ENCODE measurements at regions not wholly inside any gene's neighbourhood (a gene's known extent, or its start where the extent isn't known, plus 50 kb on each side); places are given as distances from the start of the nearest gene placed in this dataset.
"Not testable (repeated sequence)": the region's sequence is repeated elsewhere in the genome, so short reads cannot be mapped to it uniquely, and the experiment has no call there.

DNA sequence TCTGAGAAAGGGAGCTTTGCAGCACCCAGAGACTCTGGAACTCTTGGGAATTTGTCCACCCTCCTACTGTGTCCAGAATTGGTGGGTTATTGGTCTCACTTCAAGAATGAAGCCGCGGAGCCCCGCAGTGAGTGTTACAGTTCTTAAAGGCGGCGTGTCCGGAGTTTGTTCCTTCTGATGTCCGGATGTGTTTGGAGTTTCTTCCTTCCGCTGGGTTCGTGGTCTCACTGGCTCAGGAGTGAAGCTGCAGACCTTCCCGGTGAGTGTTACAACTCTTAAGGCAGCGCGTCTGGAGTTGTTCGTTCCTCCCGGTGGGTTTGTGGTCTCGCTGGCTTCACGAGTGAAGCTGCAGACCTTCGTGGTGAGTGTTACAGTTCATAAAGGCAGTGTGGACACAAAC is 824.7 kb downstream of the LRRTM4 start:
- H3K27ac Mint-ChIP-seq (ENCODE audit: unreplicated experiment); H3K4me1 Mint-ChIP-seq (ENCODE audit: low read depth, unreplicated experiment); intact Hi-C loops (cut with micrococcal nuclease; ENCODE audit: unreplicated experiment); H3K36me3 Mint-ChIP-seq (ENCODE audit: insufficient read depth, unreplicated experiment); DNase-seq; BruUV-seq (replicated peaks); CTCF ChIA-PET; H3K27me3 Mint-ChIP-seq (ENCODE audit: unreplicated experiment); H3K4me3 Mint-ChIP-seq (ENCODE audit: low read depth, unreplicated experiment): not testable (repeated sequence)
- H3K9me3 Mint-ChIP-seq (ENCODE audit: low read depth, unreplicated experiment), result peaks cover 12% of the 10 kb centered on the region

DNA sequence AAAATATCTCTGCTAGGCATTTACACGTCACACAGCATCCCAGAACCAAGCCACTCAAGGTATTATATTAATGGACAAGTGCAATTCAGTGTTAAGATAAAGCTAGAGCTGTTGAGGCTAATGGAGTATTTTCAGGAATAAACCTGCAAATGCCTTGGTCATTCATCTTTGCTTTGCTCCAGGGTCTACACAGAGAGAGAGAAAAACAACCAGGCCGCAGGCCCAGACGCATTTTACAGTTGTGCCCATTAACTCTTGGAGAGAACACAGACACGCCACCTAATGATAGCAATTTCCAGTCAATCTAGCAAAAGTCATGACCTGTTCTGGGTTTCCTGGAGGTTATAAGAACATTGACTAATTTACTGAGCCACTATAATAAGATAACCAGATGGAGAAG is 829.3 kb downstream of the LRRTM4 start:
- intact Hi-C loops (cut with micrococcal nuclease; ENCODE audit: unreplicated experiment), result no loop called here
- no peaks in the 10 kb centered on the region for H3K27me3 Mint-ChIP-seq (ENCODE audit: unreplicated experiment)
- BruUV-seq (replicated peaks), result no TSS peak
- no peaks in the 10 kb centered on the region for H3K36me3 Mint-ChIP-seq (ENCODE audit: insufficient read depth, unreplicated experiment)
- H3K27ac Mint-ChIP-seq (ENCODE audit: unreplicated experiment), result no peak overlapping the region
- no peaks in the 10 kb centered on the region for H3K4me1 Mint-ChIP-seq (ENCODE audit: low read depth, unreplicated experiment)
- TF ChIP-seq, protein P1, sequence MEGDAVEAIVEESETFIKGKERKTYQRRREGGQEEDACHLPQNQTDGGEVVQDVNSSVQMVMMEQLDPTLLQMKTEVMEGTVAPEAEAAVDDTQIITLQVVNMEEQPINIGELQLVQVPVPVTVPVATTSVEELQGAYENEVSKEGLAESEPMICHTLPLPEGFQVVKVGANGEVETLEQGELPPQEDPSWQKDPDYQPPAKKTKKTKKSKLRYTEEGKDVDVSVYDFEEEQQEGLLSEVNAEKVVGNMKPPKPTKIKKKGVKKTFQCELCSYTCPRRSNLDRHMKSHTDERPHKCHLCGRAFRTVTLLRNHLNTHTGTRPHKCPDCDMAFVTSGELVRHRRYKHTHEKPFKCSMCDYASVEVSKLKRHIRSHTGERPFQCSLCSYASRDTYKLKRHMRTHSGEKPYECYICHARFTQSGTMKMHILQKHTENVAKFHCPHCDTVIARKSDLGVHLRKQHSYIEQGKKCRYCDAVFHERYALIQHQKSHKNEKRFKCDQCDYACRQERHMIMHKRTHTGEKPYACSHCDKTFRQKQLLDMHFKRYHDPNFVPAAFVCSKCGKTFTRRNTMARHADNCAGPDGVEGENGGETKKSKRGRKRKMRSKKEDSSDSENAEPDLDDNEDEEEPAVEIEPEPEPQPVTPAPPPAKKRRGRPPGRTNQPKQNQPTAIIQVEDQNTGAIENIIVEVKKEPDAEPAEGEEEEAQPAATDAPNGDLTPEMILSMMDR (IDR thresholded peaks at IDR 0.05; ENCODE audit: unreplicated experiment), result no peak
- peaks cover 12% of the 10 kb centered on the region for H3K9me3 Mint-ChIP-seq (ENCODE audit: low read depth, unreplicated experiment)
- no peak for DNase-seq
- CTCF ChIA-PET, result no interaction called here
- H3K4me3 Mint-ChIP-seq (ENCODE audit: low read depth, unreplicated experiment), result no peak overlapping the region

DNA sequence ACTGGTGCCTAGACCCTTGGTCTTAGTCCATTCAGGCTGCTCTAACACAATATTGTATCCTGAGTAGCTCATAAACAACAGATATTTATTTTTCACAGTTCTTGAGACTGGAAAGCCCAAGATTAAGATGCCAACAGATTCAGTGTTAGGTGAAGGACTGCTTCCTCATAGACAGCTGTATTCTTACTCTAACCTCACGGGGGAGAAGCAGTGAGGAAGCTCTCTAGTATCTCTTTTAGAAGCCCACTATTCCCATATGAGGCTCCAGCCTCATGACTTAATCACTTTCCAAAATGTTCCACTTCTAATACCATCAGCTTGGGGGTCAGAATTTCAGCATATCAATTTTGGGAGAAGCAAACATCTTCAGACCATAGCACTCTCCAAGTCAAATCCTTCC is 833.4 kb downstream of the LRRTM4 start:
- Mint-ChIP-seq H3K27ac (ENCODE audit: unreplicated experiment) (no peak overlapping the region), H3K9me3 (ENCODE audit: low read depth, unreplicated experiment) (peaks cover 15% of the 10 kb centered on the region), H3K4me3 (ENCODE audit: low read depth, unreplicated experiment) (no peak overlapping the region), H3K36me3 (ENCODE audit: insufficient read depth, unreplicated experiment) (no peaks in the 10 kb centered on the region), H3K4me1 (ENCODE audit: low read depth, unreplicated experiment) (no peaks in the 10 kb centered on the region), H3K27me3 (ENCODE audit: unreplicated experiment) (no peaks in the 10 kb centered on the region)
- intact Hi-C loops (cut with micrococcal nuclease; ENCODE audit: unreplicated experiment), result no loop called here
- no TSS peak for BruUV-seq (replicated peaks)
- CTCF ChIA-PET, result no interaction called here
- DNase-seq, result no peak
- TF ChIP-seq, protein P1 (IDR thresholded peaks at IDR 0.05; ENCODE audit: unreplicated experiment), result no peak

DNA sequence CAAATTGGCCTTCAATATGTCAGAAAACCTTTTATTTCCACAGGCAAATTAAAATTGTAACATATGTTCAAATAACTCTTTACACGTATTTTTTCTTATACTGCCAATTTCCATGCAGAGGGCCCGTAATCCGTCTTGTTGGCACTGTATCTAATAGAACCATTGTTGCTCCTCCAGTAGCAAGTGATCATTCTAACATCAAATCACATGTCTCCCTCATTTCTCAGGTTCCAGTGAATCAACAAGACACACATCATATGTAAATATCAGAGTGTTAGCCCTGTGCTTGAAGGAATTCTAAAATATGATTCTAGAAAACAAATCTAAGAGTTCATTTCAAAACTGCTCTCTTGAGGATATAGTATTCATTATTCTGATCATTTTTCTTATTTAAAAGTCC is 834.3 kb downstream of the LRRTM4 start:
- Mint-ChIP-seq H3K36me3 (ENCODE audit: insufficient read depth, unreplicated experiment) (no peaks in the 10 kb centered on the region), H3K4me3 (ENCODE audit: low read depth, unreplicated experiment) (no peak overlapping the region), H3K27me3 (ENCODE audit: unreplicated experiment) (no peaks in the 10 kb centered on the region), H3K9me3 (ENCODE audit: low read depth, unreplicated experiment) (peaks cover 14% of the 10 kb centered on the region), H3K4me1 (ENCODE audit: low read depth, unreplicated experiment) (no peaks in the 10 kb centered on the region), H3K27ac (ENCODE audit: unreplicated experiment) (no peak overlapping the region)
- BruUV-seq (replicated peaks), result no TSS peak
- intact Hi-C loops (cut with micrococcal nuclease; ENCODE audit: unreplicated experiment), result no loop called here
- TF ChIP-seq, protein P1 (IDR thresholded peaks at IDR 0.05; ENCODE audit: unreplicated experiment), result no peak
- no peak for DNase-seq
- CTCF ChIA-PET, result no interaction called here

DNA sequence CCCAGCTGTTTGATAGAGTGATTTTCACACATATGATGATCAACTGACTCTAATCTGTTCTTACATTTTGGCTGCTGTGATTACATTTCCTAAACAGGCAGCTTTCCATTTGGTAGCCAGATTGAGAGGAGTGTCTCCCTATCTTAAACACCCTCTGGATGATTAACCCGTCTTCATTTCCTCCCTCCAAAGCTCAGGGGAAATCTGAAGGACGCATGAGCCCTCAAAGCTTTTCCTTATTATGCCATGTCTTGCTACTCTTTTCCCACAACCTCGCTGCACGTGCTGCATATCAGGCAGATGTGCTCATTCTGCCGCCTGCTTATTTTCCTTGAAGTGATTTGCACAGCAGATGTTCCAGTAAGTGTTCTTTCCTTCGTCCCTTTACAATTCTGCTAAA is 837.4 kb downstream of the LRRTM4 start:
- no peak overlapping the region for H3K4me3 Mint-ChIP-seq (ENCODE audit: low read depth, unreplicated experiment)
- no peak overlapping the region for H3K27ac Mint-ChIP-seq (ENCODE audit: unreplicated experiment)
- intact Hi-C loops (cut with micrococcal nuclease; ENCODE audit: unreplicated experiment), result no loop called here
- H3K36me3 Mint-ChIP-seq (ENCODE audit: insufficient read depth, unreplicated experiment), result no peaks in the 10 kb centered on the region
- TF ChIP-seq, protein P1 (IDR thresholded peaks at IDR 0.05; ENCODE audit: unreplicated experiment), result no peak
- no peak for DNase-seq
- peaks cover 16% of the 10 kb centered on the region for H3K9me3 Mint-ChIP-seq (ENCODE audit: low read depth, unreplicated experiment)
- no peaks in the 10 kb centered on the region for H3K4me1 Mint-ChIP-seq (ENCODE audit: low read depth, unreplicated experiment)
- H3K27me3 Mint-ChIP-seq (ENCODE audit: unreplicated experiment), result no peaks in the 10 kb centered on the region
- BruUV-seq (replicated peaks), result no TSS peak
- CTCF ChIA-PET, result no interaction called here

Measured in Calu3 (cell line).